DMS153 treated with DMSO at 0.1 percent for 48 hours (cell line): ENCODE measurements at regions not wholly inside any gene's neighbourhood (a gene's known extent, or its start where the extent isn't known, plus 50 kb on each side); places are given as distances from the start of the nearest gene placed in this dataset.

Experiments
- DNase-seq: peaks from one replicate; lab custom pipeline; 2025; ENCODE audit not compliant: unreplicated experiment; lab: John Stamatoyannopoulos, UW

- no peak for DNase-seq
These were observed 93.2 kb upstream of the NKX1-1 start for GRCh38 chr4:1499465-1499864.

- no peak for DNase-seq
These were observed 91.1 kb upstream of the NKX1-1 start for GRCh38 chr4:1497189-1497801.

DNA sequence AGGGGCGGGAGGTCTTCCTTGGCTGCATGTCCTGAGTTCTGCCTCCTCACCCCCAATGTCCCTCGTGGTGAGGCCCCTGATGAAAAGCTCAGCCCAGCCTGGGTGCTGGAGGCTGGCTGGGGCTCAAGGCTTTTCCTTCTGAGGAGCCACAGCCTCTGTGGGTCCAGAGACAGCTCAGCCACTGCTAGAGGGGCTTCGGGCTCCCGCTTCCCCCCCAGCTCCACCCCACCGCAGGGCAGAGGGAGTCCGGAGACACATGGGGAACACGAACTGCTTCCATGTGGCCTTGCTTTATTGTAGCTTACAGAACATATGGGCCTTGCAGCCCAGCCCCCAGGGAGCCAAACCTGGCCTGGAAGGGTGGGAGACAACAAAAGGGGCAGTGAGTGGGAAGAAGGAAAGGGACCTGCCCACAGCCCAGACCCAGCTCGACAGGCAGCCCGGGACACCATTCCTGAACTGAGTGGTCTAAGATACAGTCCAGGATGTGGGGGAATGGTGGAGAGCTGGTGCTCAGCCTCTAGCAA, 89.9 kb upstream of the NKX1-1 start:
- DNase-seq, result no peak

DNA sequence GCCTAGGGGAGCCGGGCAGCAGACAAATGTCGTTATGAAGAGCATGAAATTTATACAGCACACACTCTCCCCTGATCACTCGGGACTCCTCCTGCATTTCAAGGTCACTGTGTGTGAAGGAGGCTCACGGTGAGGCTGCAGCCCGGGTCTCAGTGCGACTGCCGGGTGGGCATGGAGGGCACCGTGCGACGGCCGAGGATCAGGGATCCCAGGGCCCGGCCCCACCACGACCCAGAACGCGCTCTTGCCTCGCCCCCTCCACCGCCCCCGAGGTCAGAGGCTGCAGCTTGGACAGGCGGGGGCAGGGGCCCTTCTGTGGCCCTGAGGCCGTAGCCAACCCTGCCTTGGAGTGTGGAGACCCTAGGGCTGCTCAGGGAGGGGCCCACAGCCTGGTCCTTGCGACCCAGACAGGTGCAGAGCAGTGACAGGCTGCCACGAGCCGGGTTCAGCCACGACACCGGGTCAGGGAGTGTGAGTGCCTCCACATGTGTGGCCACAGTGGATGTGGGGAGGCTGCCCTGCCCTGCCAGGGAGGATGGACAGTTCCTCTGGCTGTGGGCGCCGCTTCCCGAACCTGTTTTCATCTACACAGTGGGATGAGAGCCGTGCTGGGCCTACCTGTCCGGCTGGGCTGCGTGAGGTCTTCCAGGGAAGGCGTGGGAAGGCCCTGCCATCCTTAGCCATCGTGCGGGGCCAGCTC, 89.3 kb upstream of the NKX1-1 start:
- DNase-seq, result no peak

- DNase-seq, result no peak
These were observed 88.4 kb upstream of the NKX1-1 start for GRCh38 chr4:1494416-1495315.

- DNase-seq, result no peak
These were observed 87.5 kb upstream of the NKX1-1 start for GRCh38 chr4:1493540-1494287.

GRCh38 chr4:1492651-1493539, 86.7 kb upstream of the NKX1-1 start:
- DNase-seq, result no peak

GRCh38 chr4:1492142-1492457, 85.9 kb upstream of the NKX1-1 start:
- no peak for DNase-seq

GRCh38 chr4:1491328-1492141, 85.3 kb upstream of the NKX1-1 start:
- no peak for DNase-seq

DNA sequence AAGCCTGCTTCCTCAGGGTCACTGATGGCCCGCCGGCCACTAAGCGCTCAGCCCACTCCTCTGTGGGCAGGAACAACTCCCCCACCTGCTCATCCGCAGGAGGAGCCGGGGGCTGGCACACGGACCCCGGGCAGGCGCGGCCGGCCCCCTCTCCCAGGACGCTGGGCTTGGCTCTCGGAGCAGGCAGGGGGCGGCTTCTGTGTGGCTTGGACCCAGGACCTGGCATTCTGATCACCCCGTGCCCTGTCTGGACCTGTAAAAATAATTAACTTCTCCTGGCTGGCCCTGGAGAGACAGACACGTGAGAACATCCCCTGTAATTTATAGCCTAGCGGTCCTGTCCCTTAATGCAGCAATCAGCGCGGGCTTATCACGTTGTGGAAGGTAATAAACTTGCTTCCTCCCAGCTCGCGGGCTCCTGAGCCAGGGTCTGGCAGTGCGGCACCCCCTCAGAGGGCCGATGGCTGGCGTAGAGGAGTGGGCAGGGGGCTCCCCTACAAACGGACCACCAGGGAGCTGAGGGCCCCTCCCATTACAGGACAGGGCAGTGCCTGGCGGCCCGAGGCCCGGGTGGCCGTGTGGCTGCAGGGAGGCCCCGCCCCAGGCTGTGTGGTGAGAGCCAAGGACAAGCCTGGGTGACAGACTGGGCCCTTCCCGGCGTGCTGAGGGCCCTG, 84.5 kb upstream of the NKX1-1 start:
- DNase-seq, result no peak

GRCh38 chr4:1490011-1490653, 83.9 kb upstream of the NKX1-1 start:
- no peak for DNase-seq

GRCh38 chr4:1489639-1489995, 83.4 kb upstream of the NKX1-1 start:
- DNase-seq, result no peak

GRCh38 chr4:1488831-1489638, 82.8 kb upstream of the NKX1-1 start:
- DNase-seq, result no peak

GRCh38 chr4:1488357-1488756, 82.1 kb upstream of the NKX1-1 start:
- DNase-seq, result no peak

GRCh38 chr4:1487761-1488160, 81.5 kb upstream of the NKX1-1 start:
- no peak for DNase-seq

DNA sequence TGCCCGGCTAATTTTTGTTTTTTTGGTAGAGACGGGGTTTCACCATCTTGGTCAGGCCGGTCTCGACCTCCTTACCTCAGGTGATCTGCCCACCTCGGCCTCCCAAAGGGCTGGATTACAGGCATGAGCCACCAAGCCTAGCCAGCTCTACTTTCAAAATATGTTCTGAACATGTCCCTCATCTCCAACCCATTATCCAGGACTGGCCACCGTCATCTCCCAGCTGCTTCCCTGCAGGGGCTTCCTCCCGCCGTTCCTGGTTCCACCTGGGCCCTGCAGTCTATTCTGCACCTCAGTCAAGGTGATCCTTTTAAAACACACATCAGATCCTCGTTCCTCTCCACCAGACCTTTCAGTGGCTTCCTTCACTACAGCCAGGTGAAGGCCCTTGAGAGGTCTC, 80.9 kb upstream of the NKX1-1 start:
- DNase-seq, result no peak

DNA sequence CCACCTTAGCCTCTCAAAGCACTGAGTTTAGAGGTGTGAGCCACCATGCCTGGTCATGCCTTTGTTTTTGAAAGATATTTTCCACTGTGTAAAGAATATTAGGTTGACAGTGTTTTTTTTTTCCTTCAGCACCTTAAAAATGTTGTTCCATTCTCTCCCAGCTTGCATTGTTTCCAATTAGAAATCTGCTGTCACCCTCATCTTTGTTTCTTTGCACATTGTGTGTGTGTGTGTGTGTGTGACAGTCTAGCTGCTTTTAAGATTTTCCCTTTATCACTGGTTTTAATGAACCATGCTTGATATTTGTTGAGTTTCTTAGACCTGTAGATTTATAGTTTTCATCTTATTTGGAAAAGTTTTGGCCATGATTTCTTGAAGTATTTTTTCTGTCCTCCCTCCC, 79.0 kb upstream of the NKX1-1 start:
- DNase-seq, result no peak

GRCh38 chr4:1480720-1481119, 74.5 kb upstream of the NKX1-1 start:
- no peak for DNase-seq
